Gastroesophageal sphincter (tissue), 3 donors: ENCODE measurements at regions not wholly inside any gene's neighbourhood (a gene's known extent, or its start where the extent isn't known, plus 50 kb on each side); places are given as distances from the start of the nearest gene placed in this dataset.

Experiments
- POLR2A ChIP-seq, 2 donors: fragments of 450-650 bp; IDR thresholded peaks; one replicate each; pipeline ENCODE4 v1.6.1; 2017; ENCODE audit warnings: antibody characterized with exemption in 2 of 2, mild to moderate bottlenecking in 2 of 2, moderate library complexity in 1 of 2
- POLR2AphosphoS5 ChIP-seq: sonication (generic); formaldehyde crosslinking; IDR thresholded peaks from one replicate; pipeline ENCODE4 v1.6.1; 2017; ENCODE audit warnings: antibody characterized with exemption
- TF ChIP-seq, protein P1 (sequence below), 4 experiments: fragments of 200-600 bp in 2 of 4; fragments of 450-650 bp in 2 of 4; sonication (generic) in 1 of 4; IDR thresholded peaks; one replicate each; pipeline ENCODE4 v1.5.1; 2017 to 2019; ENCODE audit warnings: antibody characterized with exemption in 4 of 4, mild to moderate bottlenecking in 2 of 4, moderate library complexity in 2 of 4

DNA sequence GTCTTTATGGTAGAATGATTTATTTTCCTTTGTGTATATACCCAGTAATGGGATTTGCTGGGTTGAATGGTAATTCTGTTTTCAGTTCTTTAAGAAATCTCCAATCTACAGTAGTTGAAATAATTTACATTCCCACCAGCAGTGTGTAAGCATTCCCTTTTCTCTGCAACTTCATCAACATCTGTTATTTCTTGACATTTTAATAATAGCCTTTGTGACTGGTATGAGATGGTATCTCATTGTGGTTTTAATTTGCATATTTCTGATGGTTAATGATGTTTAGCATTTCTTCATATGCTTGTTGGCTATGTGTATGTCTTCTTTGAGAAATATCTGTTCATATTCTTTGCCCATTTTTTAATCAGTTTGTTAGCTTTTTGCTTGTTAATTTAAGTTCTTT lies 901.2 kb downstream of the METTL15 start:
- TF ChIP-seq, protein P1, sequence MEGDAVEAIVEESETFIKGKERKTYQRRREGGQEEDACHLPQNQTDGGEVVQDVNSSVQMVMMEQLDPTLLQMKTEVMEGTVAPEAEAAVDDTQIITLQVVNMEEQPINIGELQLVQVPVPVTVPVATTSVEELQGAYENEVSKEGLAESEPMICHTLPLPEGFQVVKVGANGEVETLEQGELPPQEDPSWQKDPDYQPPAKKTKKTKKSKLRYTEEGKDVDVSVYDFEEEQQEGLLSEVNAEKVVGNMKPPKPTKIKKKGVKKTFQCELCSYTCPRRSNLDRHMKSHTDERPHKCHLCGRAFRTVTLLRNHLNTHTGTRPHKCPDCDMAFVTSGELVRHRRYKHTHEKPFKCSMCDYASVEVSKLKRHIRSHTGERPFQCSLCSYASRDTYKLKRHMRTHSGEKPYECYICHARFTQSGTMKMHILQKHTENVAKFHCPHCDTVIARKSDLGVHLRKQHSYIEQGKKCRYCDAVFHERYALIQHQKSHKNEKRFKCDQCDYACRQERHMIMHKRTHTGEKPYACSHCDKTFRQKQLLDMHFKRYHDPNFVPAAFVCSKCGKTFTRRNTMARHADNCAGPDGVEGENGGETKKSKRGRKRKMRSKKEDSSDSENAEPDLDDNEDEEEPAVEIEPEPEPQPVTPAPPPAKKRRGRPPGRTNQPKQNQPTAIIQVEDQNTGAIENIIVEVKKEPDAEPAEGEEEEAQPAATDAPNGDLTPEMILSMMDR (IDR thresholded peaks at IDR 0.05) = no peak
- TF ChIP-seq POLR2A (IDR thresholded peaks at IDR 0.05) (no peak), POLR2AphosphoS5 (no peak)
